ENCODE measurements at regions not wholly inside any gene's neighbourhood (a gene's known extent, or its start where the extent isn't known, plus 50 kb on each side); places are given as distances from the start of the nearest gene placed in this dataset.

DNA sequence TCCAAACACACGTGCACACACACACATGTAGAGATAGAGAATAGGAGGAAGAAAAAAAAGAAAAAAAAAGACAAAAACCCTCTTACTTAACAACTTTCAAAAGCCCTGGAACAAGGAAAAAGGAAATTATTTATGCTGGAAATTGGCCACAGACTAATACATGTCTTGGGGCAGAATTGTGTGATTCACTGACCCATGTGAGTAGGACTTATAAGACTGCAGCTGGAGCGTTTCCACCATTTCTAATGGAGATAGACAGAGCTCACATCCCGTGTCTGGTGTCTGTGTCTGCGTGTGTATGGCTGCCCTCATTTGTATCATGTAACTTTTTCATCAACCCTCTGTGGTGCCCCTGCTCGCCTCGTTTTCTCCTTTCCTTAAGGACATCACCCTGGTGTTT, 99.8 kb upstream of the PDE10A start:
- Histone ChIP-seq H3K36me3 (ENCODE audit: control insufficient read depth in 2 of 3, insufficient read depth in 3 of 3, low read length in 3 of 3) (no peaks in the 10 kb centered on the region), H3K4me1 (ENCODE audit: control insufficient read depth in 2 of 2, insufficient read depth in 2 of 2, low read length in 2 of 2) (no peaks in the 10 kb centered on the region), H3K4me3 (ENCODE audit: low read length) (no peak overlapping the region), H3K27me3 (ENCODE audit: control insufficient read depth in 2 of 2, insufficient read depth in 2 of 2, low read length in 2 of 2) (peaks cover 0 to 2% of the 10 kb centered on the region in 2 donors), H3K9me3 (ENCODE audit: control insufficient read depth in 2 of 3, low read length in 3 of 3) (no peaks in the 10 kb centered on the region), H3K27ac (ENCODE audit: low read depth, low read length) (no peak overlapping the region)
- Mint-ChIP-seq H3K4me1 (no peaks in the 10 kb centered on the region), H3K36me3 (no peaks in the 10 kb centered on the region), H3K27me3 (peaks cover 0 to 13% (median 5%) of the 10 kb centered on the region in 5 donors), H3K9me3 (peaks cover 0 to 7% (median 0%) of the 10 kb centered on the region in 11 donors), H3K4me3 (no peak overlapping the region), H3K27ac (no peak overlapping the region)
- DNase-seq: no peak
- intact Hi-C loops (cut with micrococcal nuclease): no loop called here
- ChIA-PET CTCF (no interaction called here), POLR2A (no interaction called here)
- ATAC-seq: no peak

DNA sequence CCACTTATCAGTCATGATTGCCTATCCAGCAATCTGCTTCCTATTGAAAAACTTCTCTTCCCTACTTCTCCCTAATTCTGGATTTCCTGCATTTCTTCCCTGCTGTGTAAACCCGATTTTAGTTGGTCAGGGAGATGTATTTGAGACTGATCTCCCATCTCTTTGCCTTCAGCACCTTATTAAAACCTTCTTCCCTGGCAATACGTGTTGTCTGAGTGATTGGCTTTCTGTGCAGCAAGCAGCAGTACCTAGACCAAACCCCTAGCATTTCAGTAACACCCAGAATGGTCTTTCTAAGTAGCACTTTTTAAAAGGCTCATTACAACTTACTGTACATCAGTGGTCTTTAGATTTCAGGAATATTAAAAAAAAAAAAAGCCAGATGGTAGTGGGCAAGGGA, 99.1 kb upstream of the PDE10A start:
- no peak for ATAC-seq

DNA sequence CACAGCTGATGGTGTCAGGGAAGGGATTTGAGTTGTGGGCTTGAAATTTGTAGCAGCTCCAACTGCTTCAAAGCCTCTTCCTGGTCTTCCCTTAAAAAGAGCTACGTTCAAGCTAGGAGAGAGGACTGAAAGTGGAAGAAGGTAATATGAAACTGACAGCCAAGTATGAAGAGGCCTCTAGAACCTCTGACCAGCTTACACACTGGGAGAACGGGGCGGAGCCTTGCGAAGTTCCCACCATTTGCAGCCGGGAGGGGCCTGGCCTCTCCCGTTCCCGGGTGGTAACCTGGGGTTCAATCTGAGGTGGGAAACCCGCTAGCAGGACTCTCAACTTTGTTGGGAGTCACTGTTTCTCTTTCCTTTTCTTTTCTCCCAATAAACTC, 97.8 kb upstream of the PDE10A start:
- ATAC-seq: no peak
- Histone ChIP-seq H3K36me3 (ENCODE audit: control insufficient read depth in 2 of 3, insufficient read depth in 3 of 3, low read length in 3 of 3) (no peaks in the 10 kb centered on the region), H3K27ac (ENCODE audit: low read depth, low read length) (no peak overlapping the region), H3K4me3 (ENCODE audit: low read length) (no peak overlapping the region), H3K9me3 (ENCODE audit: control insufficient read depth in 2 of 3, low read length in 3 of 3) (no peaks in the 10 kb centered on the region), H3K4me1 (ENCODE audit: control insufficient read depth in 2 of 2, insufficient read depth in 2 of 2, low read length in 2 of 2) (no peaks in the 10 kb centered on the region), H3K27me3 (ENCODE audit: control insufficient read depth in 2 of 2, insufficient read depth in 2 of 2, low read length in 2 of 2) (no peaks in the 10 kb centered on the region)
- intact Hi-C loops (cut with micrococcal nuclease): no loop called here
- ChIA-PET CTCF (no interaction called here), POLR2A (no interaction called here)
- Mint-ChIP-seq H3K27ac (no peak overlapping the region), H3K4me3 (no peak overlapping the region), H3K9me3 (peaks cover 0 to 7% (median 0%) of the 10 kb centered on the region in 11 donors), H3K27me3 (peaks cover 0 to 8% (median 3%) of the 10 kb centered on the region in 5 donors), H3K4me1 (no peaks in the 10 kb centered on the region), H3K36me3 (no peaks in the 10 kb centered on the region)
- DNase-seq: no peak

More for the DNA sequence above, 99.1 kb upstream of the PDE10A start:
- POLR2A ChIA-PET: no interaction called here
- intact Hi-C loops (cut with micrococcal nuclease): no loop called here
- Histone ChIP-seq H3K9me3 (ENCODE audit: control insufficient read depth in 2 of 3, low read length in 3 of 3) (no peaks in the 10 kb centered on the region), H3K27me3 (ENCODE audit: control insufficient read depth in 2 of 2, insufficient read depth in 2 of 2, low read length in 2 of 2) (no peaks in the 10 kb centered on the region), H3K4me3 (ENCODE audit: low read length) (no peak overlapping the region), H3K36me3 (ENCODE audit: control insufficient read depth in 2 of 3, insufficient read depth in 3 of 3, low read length in 3 of 3) (no peaks in the 10 kb centered on the region), H3K4me1 (ENCODE audit: control insufficient read depth in 2 of 2, insufficient read depth in 2 of 2, low read length in 2 of 2) (no peaks in the 10 kb centered on the region), H3K27ac (ENCODE audit: low read depth, low read length) (no peak overlapping the region)
- H3K36me3 Mint-ChIP-seq: no peaks in the 10 kb centered on the region
- H3K27ac Mint-ChIP-seq: no peak overlapping the region
- H3K9me3 Mint-ChIP-seq: peaks cover 0 to 7% (median 0%) of the 10 kb centered on the region in 11 donors
- no peak overlapping the region for H3K4me3 Mint-ChIP-seq
- no peaks in the 10 kb centered on the region for H3K4me1 Mint-ChIP-seq
- no peak for DNase-seq
- CTCF ChIA-PET: no interaction called here
- peaks cover 0 to 9% (median under 1%) of the 10 kb centered on the region in 5 donors for H3K27me3 Mint-ChIP-seq

GRCh38 chr6:165760126-165760802, 97.2 kb upstream of the PDE10A start:
- ATAC-seq (no peak), DNase-seq (no peak)
- Mint-ChIP-seq H3K4me1 (no peaks in the 10 kb centered on the region), H3K36me3 (no peaks in the 10 kb centered on the region), H3K27me3 (peaks cover 0 to 9% (median 3%) of the 10 kb centered on the region in 5 donors), H3K4me3 (no peak overlapping the region), H3K27ac (no peak overlapping the region), H3K9me3 (peaks cover 0 to 7% (median 0%) of the 10 kb centered on the region in 11 donors)
- H3K27ac ChIP-seq (ENCODE audit: low read depth, low read length): no peak overlapping the region
- ChIA-PET CTCF (no interaction called here), POLR2A (no interaction called here)
- H3K9me3 ChIP-seq (ENCODE audit: control insufficient read depth in 2 of 3, low read length in 3 of 3): no peaks in the 10 kb centered on the region
- H3K27me3 ChIP-seq (ENCODE audit: control insufficient read depth in 2 of 2, insufficient read depth in 2 of 2, low read length in 2 of 2): no peaks in the 10 kb centered on the region
- no peaks in the 10 kb centered on the region for H3K4me1 ChIP-seq (ENCODE audit: control insufficient read depth in 2 of 2, insufficient read depth in 2 of 2, low read length in 2 of 2)
- intact Hi-C loops (cut with micrococcal nuclease): no loop called here
- no peaks in the 10 kb centered on the region for H3K36me3 ChIP-seq (ENCODE audit: control insufficient read depth in 2 of 3, insufficient read depth in 3 of 3, low read length in 3 of 3)
- H3K4me3 ChIP-seq (ENCODE audit: low read length): no peak overlapping the region

GRCh38 chr6:165758441-165758840, 95.4 kb upstream of the PDE10A start:
- no peak overlapping the region for H3K4me3 Mint-ChIP-seq
- peaks cover 0 to 7% (median 0%) of the 10 kb centered on the region in 11 donors for H3K9me3 Mint-ChIP-seq
- Histone ChIP-seq H3K4me1 (ENCODE audit: control insufficient read depth in 2 of 2, insufficient read depth in 2 of 2, low read length in 2 of 2) (no peaks in the 10 kb centered on the region), H3K27ac (ENCODE audit: low read depth, low read length) (no peak overlapping the region), H3K27me3 (ENCODE audit: control insufficient read depth in 2 of 2, insufficient read depth in 2 of 2, low read length in 2 of 2) (no peaks in the 10 kb centered on the region), H3K4me3 (ENCODE audit: low read length) (no peak overlapping the region), H3K9me3 (ENCODE audit: control insufficient read depth in 2 of 3, low read length in 3 of 3) (no peaks in the 10 kb centered on the region), H3K36me3 (ENCODE audit: control insufficient read depth in 2 of 3, insufficient read depth in 3 of 3, low read length in 3 of 3) (no peaks in the 10 kb centered on the region)
- H3K4me1 Mint-ChIP-seq: no peaks in the 10 kb centered on the region
- H3K27ac Mint-ChIP-seq: no peak overlapping the region
- peaks cover 0 to 11% (median 0%) of the 10 kb centered on the region in 5 donors for H3K27me3 Mint-ChIP-seq
- POLR2A ChIA-PET: no interaction called here
- DNase-seq (no peak), ATAC-seq (no peak)
- CTCF ChIA-PET: no interaction called here
- no peaks in the 10 kb centered on the region for H3K36me3 Mint-ChIP-seq
- intact Hi-C loops (cut with micrococcal nuclease): no loop called here

DNA sequence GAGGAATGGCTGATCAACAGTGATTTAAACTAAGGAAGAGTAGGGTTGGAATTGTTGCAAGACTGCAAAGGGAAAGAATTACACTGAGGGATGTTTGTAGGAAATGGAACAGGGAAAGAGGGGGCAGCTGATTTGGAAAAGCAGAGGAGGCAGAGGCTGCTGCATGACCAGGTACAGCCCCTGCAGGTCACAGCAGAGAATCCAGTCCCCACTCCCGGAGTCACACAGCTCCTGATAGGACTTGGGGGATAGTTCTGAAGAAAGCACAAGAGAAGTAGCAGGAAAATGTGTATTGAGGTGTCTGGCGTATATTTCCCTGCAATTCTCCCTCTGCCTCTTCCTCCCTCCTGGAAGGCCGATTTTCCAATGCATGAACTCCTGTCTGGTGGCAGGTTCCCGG, 92.5 kb upstream of the PDE10A start:
- Mint-ChIP-seq H3K9me3 (peaks cover 0 to 4% (median 0%) of the 10 kb centered on the region in 11 donors), H3K27ac (no peak overlapping the region), H3K4me3 (no peak overlapping the region), H3K27me3 (peaks cover 0 to 14% (median 3%) of the 10 kb centered on the region in 5 donors), H3K4me1 (no peaks in the 10 kb centered on the region), H3K36me3 (no peaks in the 10 kb centered on the region)
- Histone ChIP-seq H3K27me3 (ENCODE audit: control insufficient read depth in 2 of 2, insufficient read depth in 2 of 2, low read length in 2 of 2) (no peaks in the 10 kb centered on the region), H3K27ac (ENCODE audit: low read depth, low read length) (no peak overlapping the region), H3K9me3 (ENCODE audit: control insufficient read depth in 2 of 3, low read length in 3 of 3) (no peaks in the 10 kb centered on the region), H3K4me1 (ENCODE audit: control insufficient read depth in 2 of 2, insufficient read depth in 2 of 2, low read length in 2 of 2) (no peaks in the 10 kb centered on the region), H3K4me3 (ENCODE audit: low read length) (no peak overlapping the region), H3K36me3 (ENCODE audit: control insufficient read depth in 2 of 3, insufficient read depth in 3 of 3, low read length in 3 of 3) (no peaks in the 10 kb centered on the region)
- intact Hi-C loops (cut with micrococcal nuclease): no loop called here
- CTCF ChIA-PET: no interaction called here
- POLR2A ChIA-PET: no interaction called here
- DNase-seq (no peak), ATAC-seq (no peak)

DNA sequence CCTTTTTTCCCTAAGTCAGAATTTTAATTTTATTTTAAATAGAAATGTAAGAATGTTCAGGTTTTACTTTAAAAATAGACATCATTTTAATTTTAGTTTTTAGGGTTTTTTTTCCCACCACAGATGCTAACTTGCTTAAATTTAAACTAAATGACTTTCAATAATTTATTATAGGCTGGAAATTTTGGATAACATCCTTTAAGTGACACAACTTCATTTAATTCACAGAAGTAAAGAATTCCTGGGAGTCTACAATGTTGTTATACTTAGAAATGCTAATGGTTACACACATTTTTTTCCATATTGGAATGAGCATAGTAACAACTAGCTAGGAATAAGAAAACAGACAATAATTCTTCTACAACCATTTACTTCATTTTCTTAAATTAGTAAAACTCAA, 90.5 kb upstream of the PDE10A start:
- Histone ChIP-seq H3K27me3 (ENCODE audit: control insufficient read depth in 2 of 2, insufficient read depth in 2 of 2, low read length in 2 of 2) (no peaks in the 10 kb centered on the region), H3K9me3 (ENCODE audit: control insufficient read depth in 2 of 3, low read length in 3 of 3) (no peaks in the 10 kb centered on the region), H3K27ac (ENCODE audit: low read depth, low read length) (no peak overlapping the region), H3K4me3 (ENCODE audit: low read length) (no peak overlapping the region), H3K4me1 (ENCODE audit: control insufficient read depth in 2 of 2, insufficient read depth in 2 of 2, low read length in 2 of 2) (no peaks in the 10 kb centered on the region), H3K36me3 (ENCODE audit: control insufficient read depth in 2 of 3, insufficient read depth in 3 of 3, low read length in 3 of 3) (no peaks in the 10 kb centered on the region)
- H3K27ac Mint-ChIP-seq: no peak overlapping the region
- ChIA-PET CTCF (no interaction called here), POLR2A (no interaction called here)
- H3K36me3 Mint-ChIP-seq: peaks cover 0 to 4% (median 0%) of the 10 kb centered on the region in 5 donors
- no peak for ATAC-seq
- intact Hi-C loops (cut with micrococcal nuclease): no loop called here
- peaks cover 0 to 16% (median 4%) of the 10 kb centered on the region in 5 donors for H3K27me3 Mint-ChIP-seq
- H3K4me3 Mint-ChIP-seq: no peak overlapping the region
- no peaks in the 10 kb centered on the region for H3K4me1 Mint-ChIP-seq
- DNase-seq: no peak
- peaks cover 0 to 11% (median 6%) of the 10 kb centered on the region in 11 donors for H3K9me3 Mint-ChIP-seq

Data from naive thymus-derived CD4-positive, alpha-beta T cell (primary cell).